Tibial nerve (tissue), 3 donors: ENCODE measurements at regions not wholly inside any gene's neighbourhood (a gene's known extent, or its start where the extent isn't known, plus 50 kb on each side); places are given as distances from the start of the nearest gene placed in this dataset.

Source experiments
- POLR2A ChIP-seq, 2 donors: fragments of 450-650 bp; IDR thresholded peaks; one replicate each; pipeline ENCODE4 v1.6.1; 2017; ENCODE audit warnings: antibody characterized with exemption in 2 of 2, mild to moderate bottlenecking in 2 of 2, moderate library complexity in 2 of 2
- TF ChIP-seq, protein P1 (sequence below), 5 experiments: fragments of 200-600 bp in 3 of 5; fragments of 450-650 bp in 2 of 5; sonication (generic) in 3 of 5; IDR thresholded peaks; one replicate each; pipeline ENCODE4 v1.5.1; 2016 to 2019; ENCODE audit warnings: antibody characterized with exemption in 5 of 5, mild to moderate bottlenecking in 3 of 5, moderate library complexity in 2 of 5

DNA sequence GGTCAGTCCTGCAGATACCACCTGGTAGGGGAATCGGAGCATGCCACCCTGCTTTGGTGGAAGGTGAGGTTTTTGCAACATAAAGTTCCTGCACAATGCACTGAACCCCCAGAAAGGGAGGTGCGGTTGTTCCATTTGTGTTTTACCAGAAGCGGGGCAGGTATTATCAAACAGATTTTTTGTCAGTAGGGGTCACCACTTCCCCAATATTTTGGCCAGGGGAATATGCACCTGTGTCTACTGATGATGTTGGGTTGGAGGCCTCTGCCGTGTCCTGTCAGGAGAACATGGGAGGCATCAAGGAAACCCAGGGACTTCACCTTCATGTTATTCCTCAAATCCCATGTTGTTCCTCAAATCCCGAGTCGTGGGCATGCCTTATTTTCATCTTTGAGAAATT is 438.7 kb downstream of the NTRK2 start:
- TF ChIP-seq, protein P1, sequence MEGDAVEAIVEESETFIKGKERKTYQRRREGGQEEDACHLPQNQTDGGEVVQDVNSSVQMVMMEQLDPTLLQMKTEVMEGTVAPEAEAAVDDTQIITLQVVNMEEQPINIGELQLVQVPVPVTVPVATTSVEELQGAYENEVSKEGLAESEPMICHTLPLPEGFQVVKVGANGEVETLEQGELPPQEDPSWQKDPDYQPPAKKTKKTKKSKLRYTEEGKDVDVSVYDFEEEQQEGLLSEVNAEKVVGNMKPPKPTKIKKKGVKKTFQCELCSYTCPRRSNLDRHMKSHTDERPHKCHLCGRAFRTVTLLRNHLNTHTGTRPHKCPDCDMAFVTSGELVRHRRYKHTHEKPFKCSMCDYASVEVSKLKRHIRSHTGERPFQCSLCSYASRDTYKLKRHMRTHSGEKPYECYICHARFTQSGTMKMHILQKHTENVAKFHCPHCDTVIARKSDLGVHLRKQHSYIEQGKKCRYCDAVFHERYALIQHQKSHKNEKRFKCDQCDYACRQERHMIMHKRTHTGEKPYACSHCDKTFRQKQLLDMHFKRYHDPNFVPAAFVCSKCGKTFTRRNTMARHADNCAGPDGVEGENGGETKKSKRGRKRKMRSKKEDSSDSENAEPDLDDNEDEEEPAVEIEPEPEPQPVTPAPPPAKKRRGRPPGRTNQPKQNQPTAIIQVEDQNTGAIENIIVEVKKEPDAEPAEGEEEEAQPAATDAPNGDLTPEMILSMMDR (IDR thresholded peaks at IDR 0.05) = no peak
- no peak for TF ChIP-seq POLR2A (IDR thresholded peaks at IDR 0.05)
